WERI-Rb-1 (cell line): ENCODE measurements at regions not wholly inside any gene's neighbourhood (a gene's known extent, or its start where the extent isn't known, plus 50 kb on each side); places are given as distances from the start of the nearest gene placed in this dataset.

Experiments used
- DNase-seq: peaks from one replicate; pipeline ENCODE4 v3.0.0-alpha.2; 2020
- H3K27ac ChIP-seq: fragments of 250-450 bp; sonication (Bioruptor Pico); 2 replicates; pipeline ENCODE4 v1.5.1; 2020; ENCODE audit warnings: mild to moderate bottlenecking, moderate library complexity
- H3K27me3 ChIP-seq: fragments of 250-450 bp; sonication (Bioruptor Pico); 2 replicates; pipeline ENCODE4 v1.5.1; 2021; ENCODE audit warnings: mild to moderate bottlenecking, low read depth, moderate library complexity; ENCODE audit not compliant: insufficient read depth, severe bottlenecking
- H3K36me3 ChIP-seq: fragments of 250-450 bp; sonication (Bioruptor Pico); 2 replicates; pipeline ENCODE4 v1.5.1; 2020; ENCODE audit warnings: mild to moderate bottlenecking, moderate library complexity
- H3K4me3 ChIP-seq: 2 replicates; pipeline ENCODE4 v1.5.1; 2011; ENCODE audit warnings: low read depth, mild to moderate bottlenecking, control low read depth, low read length
- H3K9me3 ChIP-seq: fragments of 250-450 bp; sonication (Bioruptor Pico); 2 replicates; pipeline ENCODE4 v1.5.1; 2021; ENCODE audit warnings: mild to moderate bottlenecking, moderate library complexity; ENCODE audit not compliant: severe bottlenecking
- TF ChIP-seq, protein P1 (sequence below): IDR thresholded peaks from 2 replicates; pipeline ENCODE4 v1.5.1; 2011; ENCODE audit warnings: low read depth, mild to moderate bottlenecking, control low read depth, inconsistent platforms, low read length

DNA sequence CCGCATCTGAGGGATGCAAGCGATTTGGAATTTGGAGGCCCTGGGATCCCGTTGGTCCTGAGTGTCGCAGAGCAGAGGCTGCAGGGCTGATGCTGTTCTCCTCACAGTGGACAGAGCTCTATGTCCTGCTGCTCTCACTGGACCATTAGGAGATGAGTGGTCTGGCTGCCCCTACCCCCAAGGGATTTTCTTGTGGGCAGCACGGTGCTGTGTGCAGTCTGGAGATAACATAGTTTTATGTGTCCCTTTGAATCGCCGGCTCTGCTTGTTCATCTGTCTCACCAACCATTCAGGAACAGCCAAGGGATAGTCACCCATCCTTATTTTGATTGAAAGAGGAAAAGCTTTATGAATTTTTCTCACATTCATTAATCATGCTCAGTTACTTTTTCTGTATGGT lies 49.9 kb downstream of the CHRM3 start:
- Histone ChIP-seq H3K27ac (no peak overlapping the region), H3K27me3 (no peaks in the 10 kb centered on the region), H3K9me3 (no peaks in the 10 kb centered on the region), H3K4me3 (no peak overlapping the region), H3K36me3 (no peaks in the 10 kb centered on the region)
- DNase-seq = no peak
- TF ChIP-seq, protein P1, sequence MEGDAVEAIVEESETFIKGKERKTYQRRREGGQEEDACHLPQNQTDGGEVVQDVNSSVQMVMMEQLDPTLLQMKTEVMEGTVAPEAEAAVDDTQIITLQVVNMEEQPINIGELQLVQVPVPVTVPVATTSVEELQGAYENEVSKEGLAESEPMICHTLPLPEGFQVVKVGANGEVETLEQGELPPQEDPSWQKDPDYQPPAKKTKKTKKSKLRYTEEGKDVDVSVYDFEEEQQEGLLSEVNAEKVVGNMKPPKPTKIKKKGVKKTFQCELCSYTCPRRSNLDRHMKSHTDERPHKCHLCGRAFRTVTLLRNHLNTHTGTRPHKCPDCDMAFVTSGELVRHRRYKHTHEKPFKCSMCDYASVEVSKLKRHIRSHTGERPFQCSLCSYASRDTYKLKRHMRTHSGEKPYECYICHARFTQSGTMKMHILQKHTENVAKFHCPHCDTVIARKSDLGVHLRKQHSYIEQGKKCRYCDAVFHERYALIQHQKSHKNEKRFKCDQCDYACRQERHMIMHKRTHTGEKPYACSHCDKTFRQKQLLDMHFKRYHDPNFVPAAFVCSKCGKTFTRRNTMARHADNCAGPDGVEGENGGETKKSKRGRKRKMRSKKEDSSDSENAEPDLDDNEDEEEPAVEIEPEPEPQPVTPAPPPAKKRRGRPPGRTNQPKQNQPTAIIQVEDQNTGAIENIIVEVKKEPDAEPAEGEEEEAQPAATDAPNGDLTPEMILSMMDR = no peak

DNA sequence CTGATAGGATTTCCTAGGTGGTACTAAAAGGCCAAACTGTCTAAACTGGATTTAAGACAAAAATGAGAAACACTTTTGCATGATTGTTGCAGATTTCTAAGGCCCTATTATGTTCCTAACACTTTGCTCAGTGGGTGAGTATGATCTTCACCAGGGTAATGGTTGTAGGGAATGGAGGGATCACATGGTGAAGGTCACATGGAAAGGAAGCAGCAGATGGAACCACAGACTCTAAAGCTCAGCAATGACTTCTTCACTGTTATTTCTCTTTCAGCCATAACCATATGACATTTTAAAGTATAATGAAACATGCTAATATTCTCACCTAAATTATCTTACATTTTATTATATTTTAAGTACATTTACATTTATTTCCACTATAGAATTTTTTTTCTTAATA lies 51.5 kb downstream of the CHRM3 start:
- H3K27me3 ChIP-seq = no peaks in the 10 kb centered on the region
- no peaks in the 10 kb centered on the region for H3K9me3 ChIP-seq
- H3K27ac ChIP-seq = no peak overlapping the region
- DNase-seq = no peak
- TF ChIP-seq, protein P1 = no peak
- no peaks in the 10 kb centered on the region for H3K36me3 ChIP-seq
- H3K4me3 ChIP-seq = no peak overlapping the region

DNA sequence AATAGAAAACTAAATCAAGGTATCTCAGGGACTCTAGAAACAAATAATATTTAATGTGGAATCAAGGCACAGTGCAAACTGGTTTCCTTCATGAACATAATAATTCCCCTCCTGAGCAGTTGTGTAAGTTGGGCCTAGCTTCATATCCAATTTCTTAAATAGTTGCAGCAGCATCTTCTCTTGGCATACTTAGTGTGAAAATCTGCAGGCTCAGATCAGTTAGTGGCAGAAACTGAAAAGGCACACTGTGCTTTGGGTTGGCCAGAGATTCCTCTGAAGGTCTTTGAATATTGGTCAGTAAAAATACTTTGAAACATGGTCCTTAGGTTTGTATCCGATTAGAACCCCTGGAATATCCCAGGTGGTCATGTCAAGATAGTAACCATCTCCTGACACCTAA lies 52.5 kb downstream of the CHRM3 start:
- DNase-seq = no peak
- Histone ChIP-seq H3K9me3 (no peaks in the 10 kb centered on the region), H3K27me3 (no peaks in the 10 kb centered on the region), H3K27ac (no peak overlapping the region), H3K36me3 (no peaks in the 10 kb centered on the region), H3K4me3 (no peak overlapping the region)
- TF ChIP-seq, protein P1 = no peak

DNA sequence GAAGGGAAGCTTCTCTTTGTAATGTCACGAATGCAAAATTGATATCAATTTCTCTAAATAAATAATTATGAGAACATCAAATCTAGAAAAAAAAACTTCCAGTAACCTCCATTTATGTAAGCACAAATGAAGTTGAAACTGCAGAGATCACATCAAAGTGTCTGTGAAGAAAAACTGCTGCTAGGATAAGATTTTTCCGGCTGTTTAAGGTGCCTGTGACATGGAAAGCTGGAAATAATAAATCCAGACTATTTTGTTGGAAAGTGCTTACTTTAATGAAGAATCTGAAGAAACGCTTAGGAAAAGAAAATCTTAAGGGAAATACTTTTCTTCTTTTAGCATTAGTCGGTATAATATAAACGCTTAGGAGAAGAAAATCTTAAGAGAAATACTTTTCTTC lies 57.0 kb downstream of the CHRM3 start:
- Histone ChIP-seq H3K36me3 (no peaks in the 10 kb centered on the region), H3K9me3 (no peaks in the 10 kb centered on the region), H3K4me3 (no peak overlapping the region), H3K27ac (no peak overlapping the region), H3K27me3 (no peaks in the 10 kb centered on the region)
- no peak for DNase-seq
- TF ChIP-seq, protein P1 = no peak

DNA sequence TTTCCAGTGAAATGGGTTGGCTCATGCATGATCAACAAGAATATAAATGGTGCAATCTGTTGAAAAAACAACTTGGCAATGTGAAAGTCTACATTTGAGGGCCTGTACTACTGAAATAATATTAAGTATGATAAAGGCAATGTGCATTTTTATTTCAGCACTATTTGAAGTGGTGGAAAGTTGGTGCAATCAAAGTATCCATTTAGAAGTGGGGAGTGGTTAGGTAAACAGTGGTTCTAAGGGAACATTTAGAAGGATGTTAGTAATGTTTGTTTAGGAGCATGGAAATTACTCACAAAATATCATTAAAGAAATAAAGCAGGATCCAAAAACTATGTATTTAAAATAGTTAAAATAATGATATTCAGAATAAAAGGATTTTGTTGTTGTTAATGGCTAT lies 60.2 kb downstream of the CHRM3 start:
- no peak for DNase-seq
- H3K36me3 ChIP-seq = no peaks in the 10 kb centered on the region
- TF ChIP-seq, protein P1 = no peak
- H3K27ac ChIP-seq = no peak overlapping the region
- no peaks in the 10 kb centered on the region for H3K27me3 ChIP-seq
- no peak overlapping the region for H3K4me3 ChIP-seq
- no peaks in the 10 kb centered on the region for H3K9me3 ChIP-seq

DNA sequence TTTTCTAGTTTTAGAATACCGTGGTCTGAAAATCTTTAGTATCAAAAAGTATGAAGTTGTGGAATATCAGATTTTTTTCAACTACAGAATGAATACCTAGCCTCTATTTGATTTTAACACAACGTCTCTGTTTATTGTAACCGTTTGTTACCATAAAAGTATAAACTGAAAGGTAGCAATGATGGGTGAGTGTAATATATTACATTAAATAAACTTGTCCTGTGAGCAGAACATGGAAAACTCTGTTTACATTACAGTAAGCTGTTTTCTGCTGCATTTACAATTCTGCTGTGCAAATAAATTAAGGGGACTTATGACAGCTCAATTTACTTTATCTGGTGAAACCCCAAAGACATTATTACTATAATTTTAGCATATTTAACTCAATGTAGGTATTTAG lies 62.5 kb downstream of the CHRM3 start:
- DNase-seq = no peak
- H3K36me3 ChIP-seq = no peaks in the 10 kb centered on the region
- no peak overlapping the region for H3K27ac ChIP-seq
- TF ChIP-seq, protein P1 = no peak
- H3K9me3 ChIP-seq = no peaks in the 10 kb centered on the region
- no peaks in the 10 kb centered on the region for H3K27me3 ChIP-seq
- H3K4me3 ChIP-seq = no peak overlapping the region
